GM20000 (cell line): ENCODE measurements at regions not wholly inside any gene's neighbourhood (a gene's known extent, or its start where the extent isn't known, plus 50 kb on each side); places are given as distances from the start of the nearest gene placed in this dataset.

Experiments
- DNase-seq: peaks from one replicate; pipeline ENCODE4 v3.0.0; 2012; ENCODE audit warnings: low spot score
- CTCF ChIP-seq: IDR thresholded peaks from 2 replicates; pipeline ENCODE4 v1.5.1; 2012; ENCODE audit warnings: mild to moderate bottlenecking, control low read depth; ENCODE audit errors: extremely low read depth, missing control alignments

GRCh38 chr15:95538693-95539092 is 791.8 kb upstream of the NR2F2 start:
- no peak for TF ChIP-seq CTCF

GRCh38 chr15:95541301-95541700 is 789.2 kb upstream of the NR2F2 start:
- TF ChIP-seq CTCF, result no peak
- DNase-seq, result no peak

More at GRCh38 chr15:95538693-95539092, 791.8 kb upstream of the NR2F2 start:
- no peak for DNase-seq

GRCh38 chr15:95549168-95549738 is 781.2 kb upstream of the NR2F2 start:
- DNase-seq, result no peak
- TF ChIP-seq CTCF, result no peak

- TF ChIP-seq CTCF, result no peak
- no peak for DNase-seq
Observed at GRCh38 chr15:95550702-95551101, 779.8 kb upstream of the NR2F2 start.

- TF ChIP-seq CTCF, result no peak
- no peak for DNase-seq
Observed at GRCh38 chr15:95556225-95556624, 774.3 kb upstream of the NR2F2 start.

GRCh38 chr15:95556866-95557225 is 773.7 kb upstream of the NR2F2 start:
- no peak for DNase-seq
- no peak for TF ChIP-seq CTCF

- DNase-seq, result no peak
- TF ChIP-seq CTCF, result no peak
Observed at GRCh38 chr15:95557226-95558046, 773.1 kb upstream of the NR2F2 start.
